ENCODE measurements at regions not wholly inside any gene's neighbourhood (a gene's known extent, or its start where the extent isn't known, plus 50 kb on each side); places are given as distances from the start of the nearest gene placed in this dataset.

- TF ChIP-seq RAD21 (IDR thresholded peaks at IDR 0.05; ENCODE audit: low read depth) = no peak
- TF ChIP-seq NFIC (IDR thresholded peaks at IDR 0.05) = no peak
- TF ChIP-seq EGR1 (IDR thresholded peaks at IDR 0.05) = no peak
- TF ChIP-seq EP300 (IDR thresholded peaks at IDR 0.05; ENCODE audit: borderline replicate concordance) = no peak
- no peak for TF ChIP-seq FOXM1 (IDR thresholded peaks at IDR 0.05; ENCODE audit: borderline replicate concordance, low read depth)
- no peak for TF ChIP-seq CEBPB (IDR thresholded peaks at IDR 0.05)
- no peak for TF ChIP-seq CREB1 (IDR thresholded peaks at IDR 0.05; ENCODE audit: low read depth)
Observed at GRCh38 chr1:203969846-203970245, 103.1 kb upstream of the SOX13 start.

All from Ishikawa (cell line).